AG09309 (cell line): ENCODE measurements at regions not wholly inside any gene's neighbourhood (a gene's known extent, or its start where the extent isn't known, plus 50 kb on each side); places are given as distances from the start of the nearest gene placed in this dataset.

Source experiments
- DNase-seq: peaks from one replicate; pipeline ENCODE4 v3.0.0-alpha.2; 2010; ENCODE audit warnings: low read depth
- H3K4me3 ChIP-seq: 2 replicates; pipeline ENCODE4 v1.5.1; 2011; ENCODE audit warnings: mild to moderate bottlenecking, low read depth, low read length, moderate library complexity; ENCODE audit not compliant: control insufficient read depth
- CTCF ChIP-seq: IDR thresholded peaks from 2 replicates; pipeline ENCODE4 v1.5.1; 2011; ENCODE audit warnings: mild to moderate bottlenecking, low read depth, low read length, inconsistent platforms; ENCODE audit not compliant: insufficient read depth, control insufficient read depth; ENCODE audit errors: missing control alignments

GRCh38 chr2:66689456-66690051, 254.6 kb downstream of the MEIS1 start:
- no peak for TF ChIP-seq CTCF
- DNase-seq, result no peak
- no peak overlapping the region for H3K4me3 ChIP-seq

- DNase-seq, result no peak
- H3K4me3 ChIP-seq, result no peak overlapping the region
- TF ChIP-seq CTCF, result no peak
Observed at GRCh38 chr2:66691031-66691965, 256.4 kb downstream of the MEIS1 start.

GRCh38 chr2:66692521-66693054, 257.7 kb downstream of the MEIS1 start:
- no peak overlapping the region for H3K4me3 ChIP-seq
- no peak for TF ChIP-seq CTCF
- no peak for DNase-seq

GRCh38 chr2:66693076-66693965, 258.4 kb downstream of the MEIS1 start:
- no peak overlapping the region for H3K4me3 ChIP-seq
- DNase-seq, result no peak
- TF ChIP-seq CTCF, result no peak

- H3K4me3 ChIP-seq, result no peak overlapping the region
- DNase-seq, result no peak
Observed at GRCh38 chr2:66694087-66694860, 259.3 kb downstream of the MEIS1 start.

More at GRCh38 chr2:66694087-66694860, 259.3 kb downstream of the MEIS1 start:
- TF ChIP-seq CTCF, result no peak
